Activated CD4-positive, alpha-beta memory T cell treated with anti-CD3 and anti-CD28 coated beads, Interleukin-2, amount 10 ng/mL, durations not matched to agents 7 days and 5 days (primary cell): ENCODE measurements at regions not wholly inside any gene's neighbourhood (a gene's known extent, or its start where the extent isn't known, plus 50 kb on each side); places are given as distances from the start of the nearest gene placed in this dataset.

Source experiments
- CTCF ChIA-PET: fragments of 350-600 bp; sonication (Branson Sonifier 250); formaldehyde crosslinking; loops from one replicate; lab custom pipeline; 2021; ENCODE audit warnings: antibody characterized with exemption, inconsistent platforms; lab: Charles Lee
- POLR2A ChIA-PET: fragments of 350-600 bp; sonication (Branson Sonifier 250); formaldehyde crosslinking; loops from one replicate; lab custom pipeline; 2021; ENCODE audit warnings: antibody characterized with exemption; lab: Charles Lee
- DNase-seq: peaks from one replicate; pipeline ENCODE4 v3.0.0-alpha.2; 2020
- H3K27ac Mint-ChIP-seq: one replicate; pipeline ENCODE4 v1.8.0; 2021; ENCODE audit warnings: mild to moderate bottlenecking, mixed read lengths
- H3K27me3 Mint-ChIP-seq: one replicate; pipeline ENCODE4 v1.8.0; 2021; ENCODE audit warnings: mixed read lengths
- H3K36me3 Mint-ChIP-seq: one replicate; pipeline ENCODE4 v1.8.0; 2021; ENCODE audit warnings: low read depth, mixed read lengths
- H3K4me1 Mint-ChIP-seq: one replicate; pipeline ENCODE4 v1.8.0; 2021; ENCODE audit warnings: mixed read lengths
- H3K4me3 Mint-ChIP-seq: one replicate; pipeline ENCODE4 v1.8.0; 2021; ENCODE audit warnings: mild to moderate bottlenecking, mixed read lengths
- H3K9me3 Mint-ChIP-seq: one replicate; pipeline ENCODE4 v1.8.0; 2021; ENCODE audit warnings: mixed read lengths

- POLR2A ChIA-PET, result no interaction called here
- Mint-ChIP-seq H3K9me3 (peaks cover 4% of the 10 kb centered on the region), H3K27ac (no peak overlapping the region), H3K4me1 (no peaks in the 10 kb centered on the region), H3K36me3 (no peaks in the 10 kb centered on the region), H3K4me3 (no peak overlapping the region), H3K27me3 (no peaks in the 10 kb centered on the region)
- CTCF ChIA-PET, result no interaction called here
- DNase-seq, result no peak
These were observed 550.7 kb upstream of the ALCAM start for GRCh38 chr3:104816008-104816407.

- peaks cover 7% of the 10 kb centered on the region for H3K9me3 Mint-ChIP-seq
- POLR2A ChIA-PET, result no interaction called here
These were observed 550.0 kb upstream of the ALCAM start for GRCh38 chr3:104816716-104817115.

GRCh38 chr3:104819333-104819732 is 547.4 kb upstream of the ALCAM start:
- CTCF ChIA-PET, result no interaction called here
- H3K9me3 Mint-ChIP-seq, result peaks cover 7% of the 10 kb centered on the region
- H3K27ac Mint-ChIP-seq, result no peak overlapping the region
- H3K4me3 Mint-ChIP-seq, result no peak overlapping the region
- no peaks in the 10 kb centered on the region for H3K4me1 Mint-ChIP-seq
- H3K27me3 Mint-ChIP-seq, result no peaks in the 10 kb centered on the region
- POLR2A ChIA-PET, result no interaction called here
- DNase-seq, result no peak
- H3K36me3 Mint-ChIP-seq, result no peaks in the 10 kb centered on the region

More at GRCh38 chr3:104816716-104817115, 550.0 kb upstream of the ALCAM start:
- Mint-ChIP-seq H3K4me1 (no peaks in the 10 kb centered on the region), H3K36me3 (no peaks in the 10 kb centered on the region), H3K4me3 (no peak overlapping the region), H3K27me3 (no peaks in the 10 kb centered on the region), H3K27ac (no peak overlapping the region)
- DNase-seq, result no peak
- CTCF ChIA-PET, result no interaction called here

GRCh38 chr3:104820959-104821358 is 545.8 kb upstream of the ALCAM start:
- ChIA-PET POLR2A (no interaction called here), CTCF (no interaction called here)
- Mint-ChIP-seq H3K4me1 (no peaks in the 10 kb centered on the region), H3K4me3 (no peak overlapping the region), H3K36me3 (no peaks in the 10 kb centered on the region), H3K9me3 (peaks cover 7% of the 10 kb centered on the region), H3K27me3 (no peaks in the 10 kb centered on the region), H3K27ac (no peak overlapping the region)
- DNase-seq, result no peak

GRCh38 chr3:104825116-104825515 is 541.6 kb upstream of the ALCAM start:
- DNase-seq, result no peak
- CTCF ChIA-PET, result no interaction called here
- H3K4me1 Mint-ChIP-seq, result no peaks in the 10 kb centered on the region
- H3K9me3 Mint-ChIP-seq, result peaks cover 7% of the 10 kb centered on the region
- no peaks in the 10 kb centered on the region for H3K27me3 Mint-ChIP-seq
- H3K36me3 Mint-ChIP-seq, result no peaks in the 10 kb centered on the region
- H3K27ac Mint-ChIP-seq, result no peak overlapping the region
- H3K4me3 Mint-ChIP-seq, result no peak overlapping the region
- POLR2A ChIA-PET, result no interaction called here

- POLR2A ChIA-PET, result no interaction called here
- Mint-ChIP-seq H3K27ac (no peak overlapping the region), H3K36me3 (no peaks in the 10 kb centered on the region), H3K4me1 (no peaks in the 10 kb centered on the region), H3K4me3 (no peak overlapping the region), H3K27me3 (no peaks in the 10 kb centered on the region), H3K9me3 (no peaks in the 10 kb centered on the region)
- DNase-seq, result no peak
- CTCF ChIA-PET, result no interaction called here
These were observed 535.6 kb upstream of the ALCAM start for GRCh38 chr3:104831071-104831470.

GRCh38 chr3:104832530-104832929 is 534.2 kb upstream of the ALCAM start:
- DNase-seq, result no peak
- no peaks in the 10 kb centered on the region for H3K36me3 Mint-ChIP-seq
- no peak overlapping the region for H3K4me3 Mint-ChIP-seq
- no peaks in the 10 kb centered on the region for H3K27me3 Mint-ChIP-seq
- no peaks in the 10 kb centered on the region for H3K4me1 Mint-ChIP-seq
- POLR2A ChIA-PET, result no interaction called here
- H3K27ac Mint-ChIP-seq, result no peak overlapping the region
- CTCF ChIA-PET, result no interaction called here
- H3K9me3 Mint-ChIP-seq, result no peaks in the 10 kb centered on the region

GRCh38 chr3:104835376-104835775 is 531.3 kb upstream of the ALCAM start:
- no peaks in the 10 kb centered on the region for H3K9me3 Mint-ChIP-seq
- no peaks in the 10 kb centered on the region for H3K4me1 Mint-ChIP-seq
- H3K4me3 Mint-ChIP-seq, result no peak overlapping the region
- H3K27ac Mint-ChIP-seq, result no peak overlapping the region
- ChIA-PET POLR2A (no interaction called here), CTCF (no interaction called here)
- no peaks in the 10 kb centered on the region for H3K36me3 Mint-ChIP-seq
- H3K27me3 Mint-ChIP-seq, result no peaks in the 10 kb centered on the region
- DNase-seq, result no peak

- no peak overlapping the region for H3K27ac Mint-ChIP-seq
- ChIA-PET POLR2A (no interaction called here), CTCF (no interaction called here)
- DNase-seq, result no peak
- H3K9me3 Mint-ChIP-seq, result no peaks in the 10 kb centered on the region
- H3K4me1 Mint-ChIP-seq, result no peaks in the 10 kb centered on the region
- no peaks in the 10 kb centered on the region for H3K27me3 Mint-ChIP-seq
- no peak overlapping the region for H3K4me3 Mint-ChIP-seq
- no peaks in the 10 kb centered on the region for H3K36me3 Mint-ChIP-seq
These were observed 520.4 kb upstream of the ALCAM start for GRCh38 chr3:104846270-104846669.

- CTCF ChIA-PET, result no interaction called here
- Mint-ChIP-seq H3K9me3 (no peaks in the 10 kb centered on the region), H3K27me3 (no peaks in the 10 kb centered on the region), H3K4me3 (no peak overlapping the region), H3K27ac (no peak overlapping the region), H3K36me3 (no peaks in the 10 kb centered on the region), H3K4me1 (no peaks in the 10 kb centered on the region)
- DNase-seq, result no peak
- POLR2A ChIA-PET, result no interaction called here
These were observed 517.6 kb upstream of the ALCAM start for GRCh38 chr3:104849070-104849469.

- H3K27me3 Mint-ChIP-seq, result no peaks in the 10 kb centered on the region
- ChIA-PET POLR2A (no interaction called here), CTCF (no interaction called here)
- H3K9me3 Mint-ChIP-seq, result no peaks in the 10 kb centered on the region
- H3K27ac Mint-ChIP-seq, result no peak overlapping the region
- no peak overlapping the region for H3K4me3 Mint-ChIP-seq
- no peaks in the 10 kb centered on the region for H3K4me1 Mint-ChIP-seq
- no peaks in the 10 kb centered on the region for H3K36me3 Mint-ChIP-seq
- no peak for DNase-seq
These were observed 512.2 kb upstream of the ALCAM start for GRCh38 chr3:104854468-104854867.

GRCh38 chr3:104855702-104856101 is 511.0 kb upstream of the ALCAM start:
- Mint-ChIP-seq H3K4me1 (no peaks in the 10 kb centered on the region), H3K9me3 (no peaks in the 10 kb centered on the region), H3K27me3 (no peaks in the 10 kb centered on the region), H3K36me3 (no peaks in the 10 kb centered on the region), H3K27ac (no peak overlapping the region), H3K4me3 (no peak overlapping the region)
- ChIA-PET CTCF (no interaction called here), POLR2A (no interaction called here)
- no peak for DNase-seq

- no peak overlapping the region for H3K4me3 Mint-ChIP-seq
- H3K36me3 Mint-ChIP-seq, result no peaks in the 10 kb centered on the region
- H3K9me3 Mint-ChIP-seq, result no peaks in the 10 kb centered on the region
- ChIA-PET POLR2A (no interaction called here), CTCF (no interaction called here)
- H3K27ac Mint-ChIP-seq, result no peak overlapping the region
- no peaks in the 10 kb centered on the region for H3K4me1 Mint-ChIP-seq
- H3K27me3 Mint-ChIP-seq, result no peaks in the 10 kb centered on the region
- DNase-seq, result no peak
These were observed 510.0 kb upstream of the ALCAM start for GRCh38 chr3:104856741-104857140.

- ChIA-PET CTCF (no interaction called here), POLR2A (no interaction called here)
- DNase-seq, result no peak
- Mint-ChIP-seq H3K36me3 (no peaks in the 10 kb centered on the region), H3K27ac (no peak overlapping the region), H3K27me3 (no peaks in the 10 kb centered on the region), H3K4me3 (no peak overlapping the region), H3K9me3 (no peaks in the 10 kb centered on the region), H3K4me1 (no peaks in the 10 kb centered on the region)
These were observed 498.4 kb upstream of the ALCAM start for GRCh38 chr3:104868291-104868690.

- Mint-ChIP-seq H3K9me3 (no peaks in the 10 kb centered on the region), H3K27me3 (no peaks in the 10 kb centered on the region), H3K4me1 (no peaks in the 10 kb centered on the region), H3K4me3 (no peak overlapping the region), H3K36me3 (no peaks in the 10 kb centered on the region), H3K27ac (no peak overlapping the region)
- ChIA-PET POLR2A (no interaction called here), CTCF (no interaction called here)
- DNase-seq, result no peak
These were observed 496.4 kb upstream of the ALCAM start for GRCh38 chr3:104870276-104870675.
